Mucosa of descending colon (tissue), 3 donors: ENCODE measurements at regions not wholly inside any gene's neighbourhood (a gene's known extent, or its start where the extent isn't known, plus 50 kb on each side); places are given as distances from the start of the nearest gene placed in this dataset.

Source experiments
- ATAC-seq: fragments of 200-7000 bp; cut with Tn5 transposase; one replicate; pipeline ENCODE4 v1.9.1; 2020; ENCODE audit warnings: mild to moderate bottlenecking, moderate library complexity
- DNase-seq, 3 donors: peaks; one replicate each; pipeline ENCODE4 v3.0.0-alpha.2; 2020
- H3K36me3 ChIP-seq: fragments of 200-600 bp; one replicate; pipeline ENCODE4 v1.8.0; 2021; ENCODE audit warnings: low read depth, mild to moderate bottlenecking
- H3K4me1 ChIP-seq: fragments of 200-600 bp; one replicate; pipeline ENCODE4 v1.8.0; 2021; ENCODE audit warnings: low read depth, mild to moderate bottlenecking
- H3K4me3 ChIP-seq: fragments of 200-600 bp; one replicate; pipeline ENCODE4 v1.8.0; 2021; ENCODE audit warnings: mild to moderate bottlenecking
- H3K9me3 ChIP-seq: fragments of 200-600 bp; one replicate; pipeline ENCODE4 v1.8.0; 2021; ENCODE audit warnings: mild to moderate bottlenecking
- CTCF ChIP-seq: fragments of 200-600 bp; IDR thresholded peaks from one replicate; pipeline ENCODE4 v1.8.0; 2022; ENCODE audit warnings: antibody characterized with exemption, mild to moderate bottlenecking
- intact Hi-C, 2 donors: fragments of 100-400 bp; cut with DNase I in 1 of 2; cut with micrococcal nuclease in 1 of 2; formaldehyde crosslinking; loops; one replicate each; pipeline versions ENCODE4 v1.11.0 to v1.11.1; 2022; cut with DNase I, micrococcal nuclease
- donor health status: DM: no; HTN: no; CAD: no; lungs with moderate emphysema.
- donor health status: DM: no; HTN: no; CAD: no.
- donor health status: DM: no; HTN: yes; CAD: no.

GRCh38 chr1:175888996-175889395 is 145.6 kb upstream of the TNR start:
- intact Hi-C loops, result no loop called here
- no peak for TF ChIP-seq CTCF

GRCh38 chr1:175887981-175888428 is 144.6 kb upstream of the TNR start:
- intact Hi-C loops, result no loop called here
- Histone ChIP-seq H3K4me1 (no peaks in the 10 kb centered on the region), H3K9me3 (no peaks in the 10 kb centered on the region), H3K36me3 (no peaks in the 10 kb centered on the region), H3K4me3 (no peak overlapping the region)
- TF ChIP-seq CTCF, result peak; percentile 68
- ATAC-seq (peak; percentile 90), DNase-seq (peak in 2 of 3 donors; percentile 58 to 73)

More at GRCh38 chr1:175888996-175889395, 145.6 kb upstream of the TNR start:
- H3K4me1 ChIP-seq, result no peaks in the 10 kb centered on the region
- H3K4me3 ChIP-seq, result no peak overlapping the region
- DNase-seq (no peak), ATAC-seq (no peak)
- H3K36me3 ChIP-seq, result no peaks in the 10 kb centered on the region
- H3K9me3 ChIP-seq, result no peaks in the 10 kb centered on the region

GRCh38 chr1:175887521-175887920 is 144.1 kb upstream of the TNR start:
- TF ChIP-seq CTCF, result no peak
- H3K9me3 ChIP-seq, result no peaks in the 10 kb centered on the region
- DNase-seq (no peak), ATAC-seq (no peak)
- H3K4me3 ChIP-seq, result no peak overlapping the region
- intact Hi-C loops, result no loop called here
- no peaks in the 10 kb centered on the region for H3K4me1 ChIP-seq
- H3K36me3 ChIP-seq, result no peaks in the 10 kb centered on the region

GRCh38 chr1:175885326-175885725 is 141.9 kb upstream of the TNR start:
- intact Hi-C loops, result no loop called here
- Histone ChIP-seq H3K36me3 (no peaks in the 10 kb centered on the region), H3K4me1 (no peaks in the 10 kb centered on the region), H3K4me3 (no peak overlapping the region), H3K9me3 (no peaks in the 10 kb centered on the region)
- ATAC-seq (no peak), DNase-seq (no peak)
- no peak for TF ChIP-seq CTCF

GRCh38 chr1:175884369-175884768 is 141.0 kb upstream of the TNR start:
- H3K4me1 ChIP-seq, result no peaks in the 10 kb centered on the region
- H3K9me3 ChIP-seq, result no peaks in the 10 kb centered on the region
- no peak for ATAC-seq
- TF ChIP-seq CTCF, result no peak
- DNase-seq, result no peak
- H3K36me3 ChIP-seq, result no peaks in the 10 kb centered on the region
- H3K4me3 ChIP-seq, result no peak overlapping the region
- intact Hi-C loops, result no loop called here

DNA sequence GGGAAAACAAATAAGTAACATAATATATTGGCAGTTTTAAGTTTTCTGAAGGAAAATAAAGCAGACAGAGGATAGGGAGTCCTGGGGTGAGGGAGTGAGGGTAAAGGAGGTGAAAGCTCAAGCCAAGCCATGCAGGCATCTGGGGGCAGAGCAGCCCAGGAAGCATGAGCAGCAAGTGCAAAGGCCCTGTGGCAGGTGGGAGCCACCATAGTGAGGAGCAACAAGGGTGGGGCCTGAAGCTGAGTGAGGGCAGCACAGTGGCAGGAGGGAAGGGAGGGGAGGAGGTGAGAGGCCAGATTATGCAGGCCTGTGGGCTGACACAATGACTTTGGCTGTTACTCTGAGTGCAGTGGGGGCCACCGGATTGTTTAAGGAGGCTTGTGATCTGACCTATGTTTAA is 138.8 kb upstream of the TNR start:
- H3K4me3 ChIP-seq, result no peak overlapping the region
- TF ChIP-seq CTCF, result no peak
- H3K36me3 ChIP-seq, result no peaks in the 10 kb centered on the region
- DNase-seq, result no peak
- intact Hi-C loops, result no loop called here
- H3K9me3 ChIP-seq, result no peaks in the 10 kb centered on the region
- no peaks in the 10 kb centered on the region for H3K4me1 ChIP-seq
- no peak for ATAC-seq
